Naive B cell (primary cell): ENCODE measurements at regions not wholly inside any gene's neighbourhood (a gene's known extent, or its start where the extent isn't known, plus 50 kb on each side); places are given as distances from the start of the nearest gene placed in this dataset.

Experiments
- ATAC-seq, 2 donors: fragments of 150-1000 bp; cut with Tn5 transposase; 2 replicates each; pipeline ENCODE4 v1.10.0; 2021; ENCODE audit warnings: low read depth in 2 of 2, mild to moderate bottlenecking in 2 of 2, moderate library complexity in 2 of 2
- DNase-seq: peaks from one replicate; pipeline ENCODE4 v3.0.0; 2022
- H3K27ac Mint-ChIP-seq, 6 donors: one replicate each; pipeline ENCODE4 v1.8.0; 2020 to 2022; ENCODE audit warnings: mild to moderate bottlenecking in 6 of 6, mixed read lengths in 6 of 6, moderate library complexity in 5 of 6, inconsistent platforms in 2 of 6
- H3K27me3 Mint-ChIP-seq, 3 donors: one replicate each; pipeline ENCODE4 v1.8.0; 2021 to 2022; ENCODE audit warnings: mixed read lengths in 3 of 3, mild to moderate bottlenecking in 1 of 3
- H3K36me3 Mint-ChIP-seq, 2 donors: one replicate each; pipeline ENCODE4 v1.8.0; 2020 to 2022; ENCODE audit warnings: mixed read lengths in 2 of 2, inconsistent platforms in 1 of 2, mild to moderate bottlenecking in 1 of 2
- H3K4me1 Mint-ChIP-seq, 3 donors: one replicate each; pipeline ENCODE4 v1.8.0; 2020 to 2022; ENCODE audit warnings: mixed read lengths in 3 of 3, inconsistent platforms in 1 of 3, mild to moderate bottlenecking in 1 of 3, moderate library complexity in 1 of 3
- H3K4me3 Mint-ChIP-seq, 8 donors: one replicate each; pipeline ENCODE4 v1.8.0; 2020 to 2022; ENCODE audit warnings: mild to moderate bottlenecking in 8 of 8, mixed read lengths in 8 of 8, moderate library complexity in 8 of 8, inconsistent platforms in 2 of 8
- H3K9me3 Mint-ChIP-seq, 7 donors: one replicate each; pipeline ENCODE4 v1.8.0; 2020 to 2022; ENCODE audit warnings: mixed read lengths in 7 of 7, mild to moderate bottlenecking in 5 of 7, inconsistent platforms in 2 of 7, moderate library complexity in 1 of 7

DNA sequence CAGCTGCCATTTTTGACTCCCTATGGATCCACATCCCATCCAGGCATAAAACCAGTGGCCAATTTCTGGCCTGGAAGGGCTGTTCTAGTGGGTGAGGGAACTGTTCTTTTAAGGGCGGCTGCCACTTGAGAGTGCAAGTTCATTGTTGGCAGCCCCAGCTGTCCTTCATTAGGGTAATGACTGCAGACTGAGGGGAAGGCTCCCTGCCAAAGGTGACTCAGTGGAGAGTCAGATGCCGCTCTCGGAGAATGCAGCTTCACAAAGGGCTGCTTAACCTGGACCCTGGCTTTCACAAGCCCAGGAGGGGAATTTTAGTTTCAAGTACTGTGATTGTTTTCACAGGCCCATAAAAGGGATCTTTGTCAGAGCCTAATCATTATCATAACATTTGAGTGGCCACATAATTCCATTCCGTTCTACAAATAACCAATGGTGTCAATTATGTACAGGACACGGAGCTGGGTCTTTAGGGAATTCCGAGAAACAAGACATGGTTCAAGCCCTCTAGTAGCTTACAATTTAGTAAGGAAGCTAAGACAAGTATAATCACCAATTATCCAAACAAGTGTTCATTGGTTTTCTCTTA, 235.7 kb downstream of the CDCA7 start:
- Mint-ChIP-seq H3K27ac (no peak overlapping the region), H3K4me3 (no peak overlapping the region), H3K36me3 (peaks cover 5 to 11% of the 10 kb centered on the region in 2 donors), H3K27me3 (peaks cover 0 to 10% (median 10%) of the 10 kb centered on the region in 3 donors), H3K9me3 (peaks cover 3 to 28% (median 14%) of the 10 kb centered on the region in 7 donors), H3K4me1 (no peaks in the 10 kb centered on the region)
- no peak for ATAC-seq
- no peak for DNase-seq

DNA sequence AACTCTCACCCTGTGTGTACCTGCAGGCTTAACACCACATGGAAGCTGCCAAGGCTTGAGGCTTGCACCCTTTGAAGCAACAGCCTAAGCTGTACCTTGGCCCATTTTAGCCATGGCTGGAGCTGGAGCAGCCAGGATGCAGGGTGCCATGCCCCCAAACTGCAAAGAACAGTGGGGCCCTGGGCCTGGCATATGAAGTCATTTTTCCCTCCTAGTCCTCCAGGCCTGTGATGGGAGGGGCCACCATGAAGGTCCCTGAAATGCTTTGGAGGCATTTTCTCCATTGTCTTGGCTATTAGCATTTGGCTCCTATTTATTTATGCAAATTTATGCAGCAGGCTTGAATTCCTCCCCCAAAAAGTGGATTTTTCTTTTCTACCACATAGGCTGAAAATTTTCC, 238.4 kb downstream of the CDCA7 start:
- no peak for ATAC-seq
- Mint-ChIP-seq H3K36me3 (peaks cover 5 to 11% of the 10 kb centered on the region in 2 donors), H3K4me1 (no peaks in the 10 kb centered on the region), H3K27ac (no peak overlapping the region), H3K9me3 (peaks cover 3 to 28% (median 14%) of the 10 kb centered on the region in 7 donors), H3K4me3 (no peak overlapping the region), H3K27me3 (peaks cover 0 to 15% (median 10%) of the 10 kb centered on the region in 3 donors)
- DNase-seq, result no peak

DNA sequence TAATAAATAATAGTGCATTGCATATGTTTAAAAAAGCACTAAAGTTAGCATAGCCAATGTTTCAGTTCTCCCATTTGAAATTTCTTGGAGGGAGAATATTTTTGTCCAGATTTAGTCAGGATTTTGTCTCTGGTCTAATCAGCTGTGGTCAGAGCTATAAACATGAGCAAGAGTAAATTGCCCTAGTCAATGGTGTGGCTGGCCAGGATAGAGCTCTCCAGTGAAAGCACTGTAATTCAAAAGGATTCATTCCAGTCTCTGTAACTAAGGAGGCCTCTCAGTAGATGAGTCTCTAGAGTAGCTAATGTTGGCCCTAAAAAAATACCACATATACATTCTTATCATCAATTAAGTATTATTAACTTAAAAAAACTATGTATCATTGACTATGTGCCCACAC, 241.6 kb downstream of the CDCA7 start:
- Mint-ChIP-seq H3K4me3 (no peak overlapping the region), H3K4me1 (no peaks in the 10 kb centered on the region), H3K27ac (no peak overlapping the region), H3K9me3 (peaks cover 8 to 34% (median 19%) of the 10 kb centered on the region in 7 donors), H3K27me3 (peaks cover 4 to 11% (median 10%) of the 10 kb centered on the region in 3 donors), H3K36me3 (peaks cover 5 to 11% of the 10 kb centered on the region in 2 donors)
- no peak for ATAC-seq
- no peak for DNase-seq

DNA sequence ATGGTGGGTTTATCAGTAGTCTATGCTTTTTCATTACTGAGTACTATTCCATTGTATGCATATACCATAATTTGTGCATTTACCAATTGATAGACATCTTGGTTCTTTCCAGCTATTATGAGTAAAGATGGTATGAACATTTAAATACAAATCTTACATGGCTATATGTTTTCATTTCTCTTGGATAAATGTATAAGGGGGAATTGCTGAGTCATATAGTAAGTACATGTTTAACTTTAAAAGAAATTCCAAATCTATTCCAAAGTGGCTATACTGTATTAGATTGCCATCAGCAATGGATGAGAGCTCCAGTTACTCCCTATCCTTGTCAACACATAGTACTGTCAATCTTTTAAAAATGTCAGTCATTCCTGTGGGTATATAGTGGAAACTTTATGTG, 243.9 kb downstream of the CDCA7 start:
- H3K27me3 Mint-ChIP-seq, result peaks cover 5 to 11% (median 10%) of the 10 kb centered on the region in 3 donors
- no peak for ATAC-seq
- H3K36me3 Mint-ChIP-seq, result peaks cover 2 to 6% of the 10 kb centered on the region in 2 donors
- H3K9me3 Mint-ChIP-seq, result peaks cover 6 to 22% (median 10%) of the 10 kb centered on the region in 7 donors
- H3K27ac Mint-ChIP-seq, result no peak overlapping the region
- no peak for DNase-seq
- no peak overlapping the region for H3K4me3 Mint-ChIP-seq
- no peaks in the 10 kb centered on the region for H3K4me1 Mint-ChIP-seq

DNA sequence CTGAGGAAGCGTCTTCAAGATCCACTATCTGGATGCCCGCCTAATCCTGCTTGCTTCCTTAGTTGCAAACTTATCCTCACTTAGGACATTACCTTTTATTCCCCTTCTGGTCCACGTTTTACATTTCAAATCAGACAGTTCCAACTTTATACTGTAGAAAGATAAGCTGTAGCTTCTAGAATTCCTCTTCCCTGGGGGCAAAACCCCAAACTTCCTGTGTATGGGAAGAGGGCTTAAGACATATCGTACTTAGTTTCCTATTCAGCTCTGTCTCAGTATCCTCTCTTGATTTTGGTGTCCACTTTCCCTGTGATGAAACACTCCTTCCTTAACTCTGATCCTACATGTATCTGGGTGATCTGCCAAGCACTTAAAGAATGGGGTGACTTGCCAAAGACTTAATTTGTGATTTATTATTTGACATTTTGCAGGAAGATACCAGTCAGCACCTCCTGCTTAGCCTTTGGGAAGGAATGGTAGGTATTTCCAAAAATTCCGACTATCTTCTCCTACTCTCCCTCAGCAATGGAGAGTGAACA, 245.2 kb downstream of the CDCA7 start:
- Mint-ChIP-seq H3K27me3 (peaks cover 5 to 10% (median 6%) of the 10 kb centered on the region in 3 donors), H3K4me1 (no peaks in the 10 kb centered on the region), H3K9me3 (peaks cover 0 to 21% (median 5%) of the 10 kb centered on the region in 7 donors), H3K36me3 (no peaks in the 10 kb centered on the region), H3K27ac (no peak overlapping the region), H3K4me3 (no peak overlapping the region)
- no peak for ATAC-seq
- no peak for DNase-seq

DNA sequence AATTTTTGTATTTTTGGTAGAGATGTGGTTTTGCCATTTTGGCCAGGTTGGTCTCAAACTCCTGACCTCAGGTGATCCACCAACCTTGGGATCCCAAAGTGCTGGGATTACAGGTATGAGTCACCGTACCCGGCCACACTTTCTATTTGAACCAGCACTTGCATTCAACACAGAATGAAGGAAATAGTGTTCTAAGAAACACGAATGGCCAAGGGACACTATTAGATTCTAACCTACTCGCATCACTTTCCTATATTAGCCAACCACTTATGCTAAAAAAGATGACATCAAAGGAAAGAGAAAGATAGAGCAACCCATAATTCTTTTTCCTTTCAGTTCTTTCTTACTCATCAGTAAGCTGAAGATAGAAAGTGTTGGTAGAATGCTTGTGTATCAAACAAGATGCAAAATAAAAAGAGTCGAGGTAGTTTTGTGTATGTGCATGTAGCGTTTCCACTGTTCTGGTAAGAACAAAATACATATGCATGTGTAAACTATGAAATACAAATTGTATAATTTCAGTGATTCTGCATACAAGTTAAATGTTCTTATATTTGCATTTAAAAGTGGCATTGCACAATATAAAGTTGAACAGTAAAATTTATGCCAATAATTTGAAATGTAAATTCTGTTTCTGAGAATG, 247.6 kb downstream of the CDCA7 start:
- DNase-seq (no peak), ATAC-seq (no peak)
- Mint-ChIP-seq H3K36me3 (no peaks in the 10 kb centered on the region), H3K4me3 (no peak overlapping the region), H3K4me1 (no peaks in the 10 kb centered on the region), H3K27me3 (peaks cover 0 to 5% (median 4%) of the 10 kb centered on the region in 3 donors), H3K27ac (no peak overlapping the region), H3K9me3 (peaks cover 0 to 21% (median 5%) of the 10 kb centered on the region in 7 donors)

GRCh38 chr2:173605994-173606393, 251.3 kb downstream of the CDCA7 start:
- peaks cover 0 to 15% (median 2%) of the 10 kb centered on the region in 7 donors for H3K9me3 Mint-ChIP-seq
- no peak overlapping the region for H3K27ac Mint-ChIP-seq
- no peaks in the 10 kb centered on the region for H3K4me1 Mint-ChIP-seq
- peaks cover 2 to 22% (median 5%) of the 10 kb centered on the region in 3 donors for H3K27me3 Mint-ChIP-seq
- no peak overlapping the region for H3K4me3 Mint-ChIP-seq
- ATAC-seq, result no peak
- no peak for DNase-seq
- H3K36me3 Mint-ChIP-seq, result no peaks in the 10 kb centered on the region

GRCh38 chr2:173606619-173607248, 252.1 kb downstream of the CDCA7 start:
- Mint-ChIP-seq H3K4me3 (no peak overlapping the region), H3K4me1 (no peaks in the 10 kb centered on the region), H3K9me3 (peaks cover 0 to 12% (median 0%) of the 10 kb centered on the region in 7 donors), H3K27me3 (peaks cover 0 to 21% (median 5%) of the 10 kb centered on the region in 3 donors), H3K27ac (peak overlapping the region in 1 of 6 donors; percentile 28), H3K36me3 (no peaks in the 10 kb centered on the region)
- no peak for DNase-seq
- ATAC-seq, result no peak

DNA sequence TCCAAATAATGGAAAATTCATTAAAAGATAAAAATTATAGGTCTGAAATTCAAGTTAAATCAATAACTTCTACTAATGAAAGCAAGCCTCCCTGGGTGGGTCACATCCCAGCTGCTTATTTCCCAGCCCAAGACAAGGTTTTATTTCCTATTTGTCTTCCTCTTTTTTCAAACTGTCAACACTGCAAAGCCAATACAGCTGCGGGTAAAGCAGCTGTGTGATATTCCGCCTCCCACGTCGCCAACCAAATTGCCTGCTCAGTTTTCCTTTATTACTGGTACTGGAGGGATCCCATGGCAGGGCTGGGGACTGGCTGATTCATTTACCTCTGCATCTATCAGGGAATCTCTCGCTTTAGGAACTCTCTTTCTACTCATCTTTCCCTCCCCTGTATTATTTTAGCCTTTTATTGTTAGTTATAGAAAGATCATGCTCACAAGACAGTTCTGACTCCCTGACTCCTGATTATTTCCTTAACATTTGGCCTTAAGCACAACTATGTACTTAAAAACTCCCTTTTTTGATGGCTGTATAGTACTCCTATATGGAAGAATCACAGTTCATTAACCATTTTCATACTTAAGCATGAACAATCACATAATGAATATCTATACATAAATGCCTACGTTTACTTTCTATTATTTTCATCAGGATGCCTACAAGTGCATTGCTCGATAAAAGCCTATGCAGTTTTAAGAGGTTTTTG, 253.1 kb downstream of the CDCA7 start:
- Mint-ChIP-seq H3K27me3 (peaks cover 0 to 25% (median 5%) of the 10 kb centered on the region in 3 donors), H3K4me1 (no peaks in the 10 kb centered on the region), H3K9me3 (peaks cover 0 to 8% (median 0%) of the 10 kb centered on the region in 7 donors), H3K27ac (peak overlapping the region in 1 of 6 donors; percentile 57), H3K36me3 (no peaks in the 10 kb centered on the region), H3K4me3 (no peak overlapping the region)
- DNase-seq (no peak), ATAC-seq (no peak)

- Mint-ChIP-seq H3K4me3 (no peak overlapping the region), H3K36me3 (no peaks in the 10 kb centered on the region), H3K4me1 (no peaks in the 10 kb centered on the region), H3K27me3 (peaks cover 5 to 25% (median 5%) of the 10 kb centered on the region in 3 donors), H3K9me3 (peaks cover 0 to 3% (median 0%) of the 10 kb centered on the region in 7 donors), H3K27ac (no peak overlapping the region)
- ATAC-seq, result no peak
- no peak for DNase-seq
These were observed 256.4 kb downstream of the CDCA7 start for GRCh38 chr2:173611121-173611520.

GRCh38 chr2:173612354-173612753, 257.7 kb downstream of the CDCA7 start:
- DNase-seq, result no peak
- ATAC-seq, result no peak
- Mint-ChIP-seq H3K27ac (no peak overlapping the region), H3K36me3 (no peaks in the 10 kb centered on the region), H3K27me3 (peaks cover 5 to 25% (median 8%) of the 10 kb centered on the region in 3 donors), H3K4me1 (no peaks in the 10 kb centered on the region), H3K4me3 (no peak overlapping the region), H3K9me3 (peaks cover 0 to 15% (median 5%) of the 10 kb centered on the region in 7 donors)

- Mint-ChIP-seq H3K27me3 (peaks cover 13 to 32% (median 15%) of the 10 kb centered on the region in 3 donors), H3K27ac (no peak overlapping the region), H3K4me1 (no peaks in the 10 kb centered on the region)
These were observed 258.7 kb downstream of the CDCA7 start for GRCh38 chr2:173613386-173613785.

GRCh38 chr2:173614265-173614930, 259.7 kb downstream of the CDCA7 start:
- no peak for ATAC-seq
- DNase-seq, result no peak
- H3K27me3 Mint-ChIP-seq, result peaks cover 14 to 28% (median 18%) of the 10 kb centered on the region in 3 donors
- H3K27ac Mint-ChIP-seq, result no peak overlapping the region
- H3K4me1 Mint-ChIP-seq, result no peaks in the 10 kb centered on the region
- no peak overlapping the region for H3K4me3 Mint-ChIP-seq
- no peaks in the 10 kb centered on the region for H3K36me3 Mint-ChIP-seq
- H3K9me3 Mint-ChIP-seq, result peaks cover 2 to 25% (median 6%) of the 10 kb centered on the region in 7 donors

More at GRCh38 chr2:173613386-173613785, 258.7 kb downstream of the CDCA7 start:
- DNase-seq (no peak), ATAC-seq (no peak)
- peaks cover 2 to 25% (median 6%) of the 10 kb centered on the region in 7 donors for H3K9me3 Mint-ChIP-seq
- H3K36me3 Mint-ChIP-seq, result no peaks in the 10 kb centered on the region
- no peak overlapping the region for H3K4me3 Mint-ChIP-seq
